ENCODE measurements at regions not wholly inside any gene's neighbourhood (a gene's known extent, or its start where the extent isn't known, plus 50 kb on each side); places are given as distances from the start of the nearest gene placed in this dataset.

GRCh38 chr18:72086421-72086820 is 457.7 kb downstream of the CBLN2 start:
- no peaks in the 10 kb centered on the region for H3K4me1 ChIP-seq (ENCODE audit: insufficient read depth, low read length)
- no peaks in the 10 kb centered on the region for H3K27me3 ChIP-seq (ENCODE audit: insufficient read depth, low read length, poor library complexity)
- H3K9me3 ChIP-seq (ENCODE audit: insufficient read depth, low read length, severe bottlenecking): no peaks in the 10 kb centered on the region
- H3K4me2 ChIP-seq (ENCODE audit: insufficient read depth, low read length): no peak overlapping the region
- peak; percentile 49 for TF ChIP-seq CTCF (IDR thresholded peaks at IDR 0.05; ENCODE audit: borderline replicate concordance, extremely low read depth, low read length, poor library complexity, severe bottlenecking)
- no peak for TF ChIP-seq EZH2 (IDR thresholded peaks at IDR 0.05; ENCODE audit: borderline replicate concordance, low read depth, low read length, severe bottlenecking)
- DNase-seq: no peak
- no peaks in the 10 kb centered on the region for H4K20me1 ChIP-seq (ENCODE audit: insufficient read depth, low read length)
- no peak overlapping the region for H3K27ac ChIP-seq (ENCODE audit: low read length)
- H3K36me3 ChIP-seq (ENCODE audit: insufficient read depth, low read length): no peaks in the 10 kb centered on the region
- no peak for ATAC-seq (ENCODE audit: insufficient read depth, low read depth)
- no peak overlapping the region for H3K9ac ChIP-seq (ENCODE audit: low read depth, low read length)
- H2AFZ ChIP-seq (ENCODE audit: low read depth, low read length): no peak overlapping the region
- H3K79me2 ChIP-seq (ENCODE audit: insufficient read depth, low read length): no peaks in the 10 kb centered on the region
- H3K4me3 ChIP-seq (ENCODE audit: low read depth in 1 of 2, low read length in 2 of 2): no peak overlapping the region

GRCh38 chr18:72075040-72075439 is 469.1 kb downstream of the CBLN2 start:
- Histone ChIP-seq H3K27me3 (ENCODE audit: insufficient read depth, low read length, poor library complexity) (no peaks in the 10 kb centered on the region), H4K20me1 (ENCODE audit: insufficient read depth, low read length) (no peaks in the 10 kb centered on the region), H3K9me3 (ENCODE audit: insufficient read depth, low read length, severe bottlenecking) (no peaks in the 10 kb centered on the region), H2AFZ (ENCODE audit: low read depth, low read length) (no peak overlapping the region), H3K4me1 (ENCODE audit: insufficient read depth, low read length) (no peaks in the 10 kb centered on the region), H3K4me3 (ENCODE audit: low read depth in 1 of 2, low read length in 2 of 2) (no peak overlapping the region), H3K4me2 (ENCODE audit: insufficient read depth, low read length) (no peak overlapping the region), H3K36me3 (ENCODE audit: insufficient read depth, low read length) (no peaks in the 10 kb centered on the region), H3K79me2 (ENCODE audit: insufficient read depth, low read length) (no peaks in the 10 kb centered on the region), H3K9ac (ENCODE audit: low read depth, low read length) (no peak overlapping the region), H3K27ac (ENCODE audit: low read length) (no peak overlapping the region)
- no peak for ATAC-seq (ENCODE audit: insufficient read depth, low read depth)
- TF ChIP-seq EZH2 (IDR thresholded peaks at IDR 0.05; ENCODE audit: borderline replicate concordance, low read depth, low read length, severe bottlenecking) (no peak), CTCF (IDR thresholded peaks at IDR 0.05; ENCODE audit: borderline replicate concordance, extremely low read depth, low read length, poor library complexity, severe bottlenecking) (no peak)
- DNase-seq: no peak

GRCh38 chr18:72063001-72063400 is 481.1 kb downstream of the CBLN2 start:
- H3K79me2 ChIP-seq (ENCODE audit: insufficient read depth, low read length): no peaks in the 10 kb centered on the region
- H4K20me1 ChIP-seq (ENCODE audit: insufficient read depth, low read length): no peaks in the 10 kb centered on the region
- no peak overlapping the region for H3K4me3 ChIP-seq (ENCODE audit: low read depth in 1 of 2, low read length in 2 of 2)
- DNase-seq (no peak), ATAC-seq (ENCODE audit: insufficient read depth, low read depth) (no peak)
- no peak overlapping the region for H2AFZ ChIP-seq (ENCODE audit: low read depth, low read length)
- H3K9ac ChIP-seq (ENCODE audit: low read depth, low read length): no peak overlapping the region
- H3K4me2 ChIP-seq (ENCODE audit: insufficient read depth, low read length): no peak overlapping the region
- no peaks in the 10 kb centered on the region for H3K27me3 ChIP-seq (ENCODE audit: insufficient read depth, low read length, poor library complexity)
- H3K27ac ChIP-seq (ENCODE audit: low read length): no peak overlapping the region
- no peaks in the 10 kb centered on the region for H3K36me3 ChIP-seq (ENCODE audit: insufficient read depth, low read length)
- no peaks in the 10 kb centered on the region for H3K9me3 ChIP-seq (ENCODE audit: insufficient read depth, low read length, severe bottlenecking)
- H3K4me1 ChIP-seq (ENCODE audit: insufficient read depth, low read length): no peaks in the 10 kb centered on the region
- TF ChIP-seq EZH2 (IDR thresholded peaks at IDR 0.05; ENCODE audit: borderline replicate concordance, low read depth, low read length, severe bottlenecking) (no peak), CTCF (IDR thresholded peaks at IDR 0.05; ENCODE audit: borderline replicate concordance, extremely low read depth, low read length, poor library complexity, severe bottlenecking) (no peak)

- ATAC-seq (ENCODE audit: insufficient read depth, low read depth) (no peak), DNase-seq (no peak)
- no peaks in the 10 kb centered on the region for H3K27me3 ChIP-seq (ENCODE audit: insufficient read depth, low read length, poor library complexity)
- H3K79me2 ChIP-seq (ENCODE audit: insufficient read depth, low read length): no peaks in the 10 kb centered on the region
- TF ChIP-seq CTCF (IDR thresholded peaks at IDR 0.05; ENCODE audit: borderline replicate concordance, extremely low read depth, low read length, poor library complexity, severe bottlenecking) (no peak), EZH2 (IDR thresholded peaks at IDR 0.05; ENCODE audit: borderline replicate concordance, low read depth, low read length, severe bottlenecking) (no peak)
- H4K20me1 ChIP-seq (ENCODE audit: insufficient read depth, low read length): no peaks in the 10 kb centered on the region
- H2AFZ ChIP-seq (ENCODE audit: low read depth, low read length): no peak overlapping the region
- no peaks in the 10 kb centered on the region for H3K36me3 ChIP-seq (ENCODE audit: insufficient read depth, low read length)
- H3K27ac ChIP-seq (ENCODE audit: low read length): no peak overlapping the region
- H3K4me1 ChIP-seq (ENCODE audit: insufficient read depth, low read length): no peaks in the 10 kb centered on the region
- no peaks in the 10 kb centered on the region for H3K9me3 ChIP-seq (ENCODE audit: insufficient read depth, low read length, severe bottlenecking)
- no peak overlapping the region for H3K9ac ChIP-seq (ENCODE audit: low read depth, low read length)
- no peak overlapping the region for H3K4me3 ChIP-seq (ENCODE audit: low read depth in 1 of 2, low read length in 2 of 2)
- no peak overlapping the region for H3K4me2 ChIP-seq (ENCODE audit: insufficient read depth, low read length)
These were observed 485.3 kb downstream of the CBLN2 start for GRCh38 chr18:72058851-72059250.
